OCI-LY7 (cell line): ENCODE measurements at regions not wholly inside any gene's neighbourhood (a gene's known extent, or its start where the extent isn't known, plus 50 kb on each side); places are given as distances from the start of the nearest gene placed in this dataset.
"Not testable (repeated sequence)": the region's sequence is repeated elsewhere in the genome, so short reads cannot be mapped to it uniquely, and the experiment has no call there.

Source experiments
- BruUV-seq: library from RNA; stranded (reverse); fragments of 400-500 nt; replicated peaks from 2 replicates; lab custom pipeline; 2021; lab: Mats Ljungman, UMichigan
- CTCF ChIA-PET: fragments of 300-600 bp; sonication (Branson Sonifier 250); formaldehyde crosslinking; loops from one replicate; lab custom pipeline; 2022; ENCODE audit warnings: antibody characterized with exemption; ENCODE audit not compliant: unreplicated experiment; lab: Charles Lee
- POLR2A ChIA-PET: fragments of 300-600 bp; sonication (Branson Sonifier 250); formaldehyde crosslinking; loops from one replicate; lab custom pipeline; 2022; ENCODE audit warnings: antibody characterized with exemption; lab: Charles Lee
- DNase-seq: peaks from one replicate; pipeline ENCODE4 v3.0.0-alpha.2; 2015; ENCODE audit warnings: low spot score
- H2AFZ ChIP-seq: fragments of 200-600 bp; sonication (generic), shearing (Covaris generic); 2 replicates; pipeline ENCODE4 v1.6.1; 2014; ENCODE audit warnings: mild to moderate bottlenecking, antibody characterized with exemption, low read length, moderate library complexity
- H3K27ac ChIP-seq: fragments of 200-600 bp; sonication (generic); 2 replicates; pipeline ENCODE4 v1.5.1; 2014; ENCODE audit warnings: mixed run types, low read depth, mild to moderate bottlenecking, moderate library complexity, low read length, inconsistent platforms; ENCODE audit not compliant: poor library complexity, severe bottlenecking
- H3K36me3 ChIP-seq: fragments of 200-600 bp; sonication (generic); 2 replicates; pipeline ENCODE4 v1.6.1; 2014; ENCODE audit warnings: mild to moderate bottlenecking, antibody characterized with exemption, low read length, moderate library complexity, mixed read lengths; ENCODE audit not compliant: insufficient read depth
- H3K4me1 ChIP-seq: fragments of 200-600 bp; sonication (generic); 2 replicates; pipeline ENCODE4 v1.5.1; 2014; ENCODE audit warnings: mild to moderate bottlenecking, low read length; ENCODE audit not compliant: insufficient read depth, poor library complexity, severe bottlenecking
- H3K4me2 ChIP-seq: fragments of 200-600 bp; sonication (generic); 2 replicates; pipeline ENCODE4 v1.6.1; 2014; ENCODE audit warnings: mild to moderate bottlenecking, low read length
- H3K4me3 ChIP-seq: fragments of 200-600 bp; sonication (generic); 2 replicates; pipeline ENCODE4 v1.5.1; 2014; ENCODE audit warnings: mild to moderate bottlenecking, low read depth, low read length; ENCODE audit not compliant: poor library complexity, severe bottlenecking
- H3K79me2 ChIP-seq: fragments of 200-600 bp; sonication (generic); 2 replicates; pipeline ENCODE4 v1.6.1; 2016; ENCODE audit warnings: low read depth, mild to moderate bottlenecking, low read length, moderate library complexity, mixed read lengths; ENCODE audit not compliant: insufficient read depth
- H3K9me2 ChIP-seq: fragments of 200-600 bp; sonication (generic); 2 replicates; pipeline ENCODE4 v1.6.1; 2016; ENCODE audit warnings: mild to moderate bottlenecking, low read length, mixed read lengths; ENCODE audit not compliant: insufficient read depth
- H3K9me3 ChIP-seq: fragments of 200-600 bp; sonication (generic); 2 replicates; pipeline ENCODE4 v1.6.1; 2014; ENCODE audit warnings: mild to moderate bottlenecking, mixed run types, low read length, mixed read lengths
- H4K20me1 ChIP-seq: fragments of 200-600 bp; sonication (generic); 2 replicates; pipeline ENCODE4 v1.6.1; 2014; ENCODE audit warnings: mild to moderate bottlenecking, antibody characterized with exemption, low read length, moderate library complexity, mixed read lengths; ENCODE audit not compliant: insufficient read depth
- EZH2phosphoT487 ChIP-seq: fragments of 200-600 bp; sonication (generic); IDR thresholded peaks from 2 replicates; pipeline ENCODE4 v1.6.1; 2018; ENCODE audit warnings: low read depth, borderline replicate concordance, mild to moderate bottlenecking, mixed run types, antibody characterized with exemption, low read length, moderate library complexity, mixed read lengths
- intact Hi-C: fragments of 100-400 bp; cut with micrococcal nuclease; formaldehyde crosslinking; loops from one replicate; pipeline ENCODE4 v1.10.0; 2022; ENCODE audit not compliant: unreplicated experiment
- TF ChIP-seq, protein P1 (sequence below): fragments of 200-600 bp; sonication (generic); conservative IDR thresholded peaks from 2 replicates; pipeline ENCODE4 v1.5.1; 2014; ENCODE audit warnings: mild to moderate bottlenecking, antibody characterized with exemption, low read length, moderate library complexity, mixed read lengths

- POLR2A ChIA-PET, result no interaction called here
- Histone ChIP-seq H3K4me2 (no peak overlapping the region), H3K36me3 (no peaks in the 10 kb centered on the region), H3K27ac (no peak overlapping the region), H4K20me1 (no peaks in the 10 kb centered on the region), H3K4me3 (no peak overlapping the region), H3K79me2 (no peaks in the 10 kb centered on the region), H3K4me1 (no peaks in the 10 kb centered on the region), H2AFZ (no peak overlapping the region), H3K9me3 (no peaks in the 10 kb centered on the region), H3K9me2 (no peaks in the 10 kb centered on the region)
- intact Hi-C loops, result no loop called here
- CTCF ChIA-PET, result no interaction called here
- no TSS peak for BruUV-seq
- no peak for DNase-seq
- TF ChIP-seq, protein P1, sequence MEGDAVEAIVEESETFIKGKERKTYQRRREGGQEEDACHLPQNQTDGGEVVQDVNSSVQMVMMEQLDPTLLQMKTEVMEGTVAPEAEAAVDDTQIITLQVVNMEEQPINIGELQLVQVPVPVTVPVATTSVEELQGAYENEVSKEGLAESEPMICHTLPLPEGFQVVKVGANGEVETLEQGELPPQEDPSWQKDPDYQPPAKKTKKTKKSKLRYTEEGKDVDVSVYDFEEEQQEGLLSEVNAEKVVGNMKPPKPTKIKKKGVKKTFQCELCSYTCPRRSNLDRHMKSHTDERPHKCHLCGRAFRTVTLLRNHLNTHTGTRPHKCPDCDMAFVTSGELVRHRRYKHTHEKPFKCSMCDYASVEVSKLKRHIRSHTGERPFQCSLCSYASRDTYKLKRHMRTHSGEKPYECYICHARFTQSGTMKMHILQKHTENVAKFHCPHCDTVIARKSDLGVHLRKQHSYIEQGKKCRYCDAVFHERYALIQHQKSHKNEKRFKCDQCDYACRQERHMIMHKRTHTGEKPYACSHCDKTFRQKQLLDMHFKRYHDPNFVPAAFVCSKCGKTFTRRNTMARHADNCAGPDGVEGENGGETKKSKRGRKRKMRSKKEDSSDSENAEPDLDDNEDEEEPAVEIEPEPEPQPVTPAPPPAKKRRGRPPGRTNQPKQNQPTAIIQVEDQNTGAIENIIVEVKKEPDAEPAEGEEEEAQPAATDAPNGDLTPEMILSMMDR, result no peak
- no peak for TF ChIP-seq EZH2phosphoT487
Observed at GRCh38 chr2:49702740-49703139, 548.4 kb upstream of the FSHR start.

- H3K79me2 ChIP-seq, result no peaks in the 10 kb centered on the region
- no peak overlapping the region for H2AFZ ChIP-seq
- no peak overlapping the region for H3K27ac ChIP-seq
- no peaks in the 10 kb centered on the region for H3K4me1 ChIP-seq
- BruUV-seq, result no TSS peak
- H3K9me3 ChIP-seq, result no peaks in the 10 kb centered on the region
- no peaks in the 10 kb centered on the region for H4K20me1 ChIP-seq
- no peak overlapping the region for H3K4me3 ChIP-seq
- H3K4me2 ChIP-seq, result no peak overlapping the region
- intact Hi-C loops, result no loop called here
- no peaks in the 10 kb centered on the region for H3K36me3 ChIP-seq
- POLR2A ChIA-PET, result no interaction called here
- H3K9me2 ChIP-seq, result no peaks in the 10 kb centered on the region
- CTCF ChIA-PET, result no interaction called here
- TF ChIP-seq, protein P1, result no peak
- no peak for TF ChIP-seq EZH2phosphoT487
- no peak for DNase-seq
Observed at GRCh38 chr2:49693961-49694360, 539.6 kb upstream of the FSHR start.

GRCh38 chr2:49692022-49692421 is 537.7 kb upstream of the FSHR start:
- DNase-seq, H3K4me1 ChIP-seq, CTCF ChIA-PET, H3K4me3 ChIP-seq, intact Hi-C loops, H3K36me3 ChIP-seq, H4K20me1 ChIP-seq, H3K9me2 ChIP-seq, H3K4me2 ChIP-seq, BruUV-seq, H2AFZ ChIP-seq, H3K9me3 ChIP-seq, H3K79me2 ChIP-seq, POLR2A ChIA-PET, H3K27ac ChIP-seq: not testable (repeated sequence)
